Colonic mucosa (tissue), 4 donors: ENCODE measurements at regions not wholly inside any gene's neighbourhood (a gene's known extent, or its start where the extent isn't known, plus 50 kb on each side); places are given as distances from the start of the nearest gene placed in this dataset.

Experiments
- DNase-seq: peaks from one replicate; pipeline ENCODE4 v3.0.0-alpha.2; 2020
- H3K27ac ChIP-seq: fragments of 200-600 bp; one replicate; pipeline ENCODE4 v1.8.0; 2021
- H3K27me3 ChIP-seq: fragments of 200-600 bp; one replicate; pipeline ENCODE4 v1.8.0; 2021
- H3K36me3 ChIP-seq: fragments of 200-600 bp; one replicate; pipeline ENCODE4 v1.8.0; 2021
- H3K4me1 ChIP-seq: fragments of 200-600 bp; one replicate; pipeline ENCODE4 v1.8.0; 2021; ENCODE audit warnings: mild to moderate bottlenecking
- H3K4me3 ChIP-seq: fragments of 200-600 bp; one replicate; pipeline ENCODE4 v1.8.0; 2021
- H3K9ac ChIP-seq, 2 donors: one replicate each; pipeline ENCODE4 v1.7.0; 2013; ENCODE audit warnings: control low read depth in 2 of 2, low read depth in 2 of 2, low read length in 2 of 2
- H3K9me3 ChIP-seq: fragments of 200-600 bp; one replicate; pipeline ENCODE4 v1.8.0; 2021
- intact Hi-C: fragments of 100-400 bp; cut with DNase I; formaldehyde crosslinking; loops from one replicate; pipeline ENCODE4 v1.14.1; 2022
- TF ChIP-seq, protein P1 (sequence below): fragments of 200-600 bp; IDR thresholded peaks from one replicate; pipeline ENCODE4 v1.8.0; 2022; ENCODE audit warnings: antibody characterized with exemption, mild to moderate bottlenecking
- donor health status: healthy.
- donor health status: DM: no; HTN: no; CAD: no.
- donor health status: DM: no; HTN: no; CAD: no.

GRCh38 chr15:88316586-88316985, 60.0 kb upstream of the NTRK3 start:
- no peak overlapping the region for H3K9ac ChIP-seq
- H3K36me3 ChIP-seq, result no peaks in the 10 kb centered on the region
- no peaks in the 10 kb centered on the region for H3K27me3 ChIP-seq
- H3K27ac ChIP-seq, result no peak overlapping the region
- intact Hi-C loops, result no loop called here
- H3K4me1 ChIP-seq, result no peaks in the 10 kb centered on the region
- no peaks in the 10 kb centered on the region for H3K9me3 ChIP-seq
- TF ChIP-seq, protein P1, sequence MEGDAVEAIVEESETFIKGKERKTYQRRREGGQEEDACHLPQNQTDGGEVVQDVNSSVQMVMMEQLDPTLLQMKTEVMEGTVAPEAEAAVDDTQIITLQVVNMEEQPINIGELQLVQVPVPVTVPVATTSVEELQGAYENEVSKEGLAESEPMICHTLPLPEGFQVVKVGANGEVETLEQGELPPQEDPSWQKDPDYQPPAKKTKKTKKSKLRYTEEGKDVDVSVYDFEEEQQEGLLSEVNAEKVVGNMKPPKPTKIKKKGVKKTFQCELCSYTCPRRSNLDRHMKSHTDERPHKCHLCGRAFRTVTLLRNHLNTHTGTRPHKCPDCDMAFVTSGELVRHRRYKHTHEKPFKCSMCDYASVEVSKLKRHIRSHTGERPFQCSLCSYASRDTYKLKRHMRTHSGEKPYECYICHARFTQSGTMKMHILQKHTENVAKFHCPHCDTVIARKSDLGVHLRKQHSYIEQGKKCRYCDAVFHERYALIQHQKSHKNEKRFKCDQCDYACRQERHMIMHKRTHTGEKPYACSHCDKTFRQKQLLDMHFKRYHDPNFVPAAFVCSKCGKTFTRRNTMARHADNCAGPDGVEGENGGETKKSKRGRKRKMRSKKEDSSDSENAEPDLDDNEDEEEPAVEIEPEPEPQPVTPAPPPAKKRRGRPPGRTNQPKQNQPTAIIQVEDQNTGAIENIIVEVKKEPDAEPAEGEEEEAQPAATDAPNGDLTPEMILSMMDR, result no peak
- no peak for DNase-seq
- H3K4me3 ChIP-seq, result no peak overlapping the region

DNA sequence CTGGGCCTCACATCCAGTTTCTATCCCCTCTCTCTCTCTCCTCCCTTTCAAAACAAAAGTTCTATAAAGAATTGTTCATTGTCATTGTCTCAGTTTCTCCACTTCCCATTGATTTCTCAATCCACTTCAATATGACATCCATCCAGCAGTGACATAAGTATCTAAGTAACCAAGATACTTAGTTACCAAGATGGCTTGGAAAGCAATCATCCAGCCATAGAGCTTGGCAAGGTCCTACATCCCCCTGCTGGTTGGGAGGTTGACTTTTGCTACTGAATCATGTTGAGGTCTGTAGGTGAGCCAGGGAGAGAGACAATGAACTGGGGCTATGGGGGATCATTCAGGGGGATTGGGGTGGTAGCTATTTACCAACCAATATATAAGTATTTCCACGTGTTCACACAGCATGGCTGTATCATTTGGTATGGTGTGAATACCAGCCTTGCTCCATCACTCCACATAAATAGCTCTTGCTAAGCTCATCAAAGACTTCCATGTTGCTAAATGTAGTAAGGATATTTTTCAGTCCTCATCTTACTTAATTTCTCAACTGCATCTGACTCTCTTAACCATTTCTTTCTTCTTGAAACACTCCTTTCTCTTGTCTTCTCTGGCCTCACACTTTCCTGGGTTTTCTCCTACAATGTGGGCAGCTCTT, 58.8 kb upstream of the NTRK3 start:
- H3K36me3 ChIP-seq, result no peaks in the 10 kb centered on the region
- no peak overlapping the region for H3K27ac ChIP-seq
- no peak overlapping the region for H3K9ac ChIP-seq
- H3K9me3 ChIP-seq, result no peaks in the 10 kb centered on the region
- no peak overlapping the region for H3K4me3 ChIP-seq
- H3K4me1 ChIP-seq, result no peaks in the 10 kb centered on the region
- no peak for DNase-seq
- H3K27me3 ChIP-seq, result no peaks in the 10 kb centered on the region
- TF ChIP-seq, protein P1, result no peak
- intact Hi-C loops, result no loop called here

DNA sequence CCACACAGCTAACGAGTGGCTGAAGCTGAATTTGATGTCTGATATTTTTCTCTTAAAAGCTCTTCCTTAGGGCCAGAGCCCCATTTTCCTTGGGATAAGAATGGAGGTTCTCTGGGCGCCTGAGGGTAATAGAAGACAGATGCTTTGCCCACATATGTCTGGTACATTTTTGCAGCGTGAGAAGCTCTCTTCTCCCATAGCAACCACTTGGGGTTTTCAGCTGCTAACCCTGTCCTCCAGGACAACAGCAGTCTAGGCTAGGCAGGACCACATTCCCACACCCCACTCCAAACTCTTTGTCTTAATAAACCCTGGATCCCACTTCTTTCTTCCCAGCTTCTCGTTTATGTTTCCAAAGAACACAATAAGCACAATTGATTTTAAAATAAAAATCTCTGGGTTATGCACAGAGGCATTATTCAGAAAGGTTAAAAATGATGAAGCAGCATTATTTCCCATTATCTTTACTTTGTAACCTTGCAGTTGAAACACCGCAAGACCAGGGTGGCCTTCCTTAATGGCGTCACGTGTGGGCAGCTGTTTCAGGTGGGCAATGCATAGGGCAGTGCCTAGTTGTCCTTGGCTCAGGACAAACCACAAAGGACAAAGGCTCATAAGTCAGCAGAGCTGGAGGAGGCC, 56.5 kb upstream of the NTRK3 start:
- Histone ChIP-seq H3K9me3 (no peaks in the 10 kb centered on the region), H3K27ac (no peak overlapping the region), H3K9ac (no peak overlapping the region), H3K36me3 (no peaks in the 10 kb centered on the region), H3K4me1 (no peaks in the 10 kb centered on the region), H3K27me3 (no peaks in the 10 kb centered on the region), H3K4me3 (no peak overlapping the region)
- no peak for DNase-seq
- TF ChIP-seq, protein P1, result no peak
- intact Hi-C loops, result no loop called here

DNA sequence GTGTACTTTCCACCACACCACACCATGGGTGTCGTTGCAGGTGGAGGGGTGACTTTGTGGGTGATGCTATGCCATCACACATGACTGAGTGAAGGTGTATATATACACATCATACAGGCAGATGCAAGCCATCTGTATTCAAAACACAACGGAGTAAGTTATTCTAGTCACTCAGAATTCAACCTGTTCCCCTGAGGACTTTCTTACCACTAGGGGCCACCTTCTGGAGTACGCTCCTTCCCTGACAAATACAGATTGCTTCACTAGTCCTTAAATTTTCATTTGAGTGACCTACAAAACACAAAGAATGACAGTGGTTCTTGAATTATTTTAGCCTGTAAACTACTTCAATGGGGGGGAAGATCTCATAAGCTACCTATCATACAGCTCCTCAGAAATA, 52.8 kb upstream of the NTRK3 start:
- TF ChIP-seq, protein P1, result no peak
- Histone ChIP-seq H3K36me3 (no peaks in the 10 kb centered on the region), H3K4me1 (no peaks in the 10 kb centered on the region), H3K9ac (no peak overlapping the region), H3K27me3 (no peaks in the 10 kb centered on the region), H3K9me3 (no peaks in the 10 kb centered on the region), H3K27ac (no peak overlapping the region), H3K4me3 (no peak overlapping the region)
- no peak for DNase-seq
- intact Hi-C loops, result no loop called here

GRCh38 chr15:88307344-88307743, 50.8 kb upstream of the NTRK3 start:
- H3K9me3 ChIP-seq, result no peaks in the 10 kb centered on the region
- no peak for DNase-seq
- no peaks in the 10 kb centered on the region for H3K27me3 ChIP-seq
- H3K36me3 ChIP-seq, result no peaks in the 10 kb centered on the region
- intact Hi-C loops, result no loop called here
- no peak overlapping the region for H3K4me3 ChIP-seq
- H3K27ac ChIP-seq, result no peak overlapping the region
- H3K9ac ChIP-seq, result no peak overlapping the region
- H3K4me1 ChIP-seq, result no peaks in the 10 kb centered on the region
- TF ChIP-seq, protein P1, result no peak
